ENCODE measurements at regions not wholly inside any gene's neighbourhood (a gene's known extent, or its start where the extent isn't known, plus 50 kb on each side); places are given as distances from the start of the nearest gene placed in this dataset.

GRCh38 chr1:219755234-219755633 is 142.3 kb upstream of the ZC3H11B start:
- TF ChIP-seq CTCF (IDR thresholded peaks at IDR 0.05 in 4 of 5, conservative IDR thresholded peaks at IDR 0.05 in 1 of 5) (no peak), POLR2A (IDR thresholded peaks at IDR 0.05) (no peak)
